GM18867 (cell line): ENCODE measurements at regions not wholly inside any gene's neighbourhood (a gene's known extent, or its start where the extent isn't known, plus 50 kb on each side); places are given as distances from the start of the nearest gene placed in this dataset.
"Not testable (repeated sequence)": the region's sequence is repeated elsewhere in the genome, so short reads cannot be mapped to it uniquely, and the experiment has no call there.

Source experiments
- ATAC-seq: cut with Tn5 transposase; IDR thresholded peaks from one replicate; pipeline ENCODE4 v1.9.1; 2021; ENCODE audit warnings: mild to moderate bottlenecking, moderate library complexity; ENCODE audit not compliant: unreplicated experiment

GRCh38 chr2:17202628-17203027, 315.6 kb downstream of the RAD51AP2 start:
- ATAC-seq = peak; percentile 86

- ATAC-seq = no peak
Measured at GRCh38 chr2:17199741-17200140, 318.5 kb downstream of the RAD51AP2 start.

- ATAC-seq = no peak
Measured at GRCh38 chr2:17196380-17196779, 321.9 kb downstream of the RAD51AP2 start.

GRCh38 chr2:17195016-17195415, 323.2 kb downstream of the RAD51AP2 start:
- no peak for ATAC-seq

GRCh38 chr2:17194083-17194482, 324.2 kb downstream of the RAD51AP2 start:
- no peak for ATAC-seq

GRCh38 chr2:17193433-17193890, 324.8 kb downstream of the RAD51AP2 start:
- ATAC-seq = not testable (repeated sequence)

- ATAC-seq = no peak
Measured at GRCh38 chr2:17191223-17191622, 327.0 kb downstream of the RAD51AP2 start.

GRCh38 chr2:17190527-17190926, 327.7 kb downstream of the RAD51AP2 start:
- no peak for ATAC-seq

- ATAC-seq = no peak
Measured at GRCh38 chr2:17188721-17189120, 329.5 kb downstream of the RAD51AP2 start.

- ATAC-seq = no peak
Measured at GRCh38 chr2:17184512-17184911, 333.7 kb downstream of the RAD51AP2 start.

GRCh38 chr2:17182399-17182798, 335.8 kb downstream of the RAD51AP2 start:
- ATAC-seq = no peak

GRCh38 chr2:17181051-17181752, 337.0 kb downstream of the RAD51AP2 start:
- no peak for ATAC-seq

GRCh38 chr2:17179145-17179808, 339.0 kb downstream of the RAD51AP2 start:
- ATAC-seq = no peak

GRCh38 chr2:17177088-17177487, 341.2 kb downstream of the RAD51AP2 start:
- no peak for ATAC-seq

- ATAC-seq = peak; percentile 77
Measured at GRCh38 chr2:17171446-17172049, 346.7 kb downstream of the RAD51AP2 start.

GRCh38 chr2:17166506-17166905, 351.7 kb downstream of the RAD51AP2 start:
- ATAC-seq = peak; percentile 57

GRCh38 chr2:17164550-17164949, 353.7 kb downstream of the RAD51AP2 start:
- ATAC-seq = no peak

- ATAC-seq = no peak
Measured at GRCh38 chr2:17163638-17164037, 354.6 kb downstream of the RAD51AP2 start.

- no peak for ATAC-seq
Measured at GRCh38 chr2:17162713-17163112, 355.5 kb downstream of the RAD51AP2 start.

GRCh38 chr2:17160594-17160993, 357.6 kb downstream of the RAD51AP2 start:
- peak; percentile 78 for ATAC-seq

GRCh38 chr2:17156086-17156485, 362.2 kb downstream of the RAD51AP2 start:
- no peak for ATAC-seq

GRCh38 chr2:17149945-17150344, 368.3 kb downstream of the RAD51AP2 start:
- ATAC-seq = no peak
